ENCODE measurements at regions not wholly inside any gene's neighbourhood (a gene's known extent, or its start where the extent isn't known, plus 50 kb on each side); places are given as distances from the start of the nearest gene placed in this dataset.

DNA sequence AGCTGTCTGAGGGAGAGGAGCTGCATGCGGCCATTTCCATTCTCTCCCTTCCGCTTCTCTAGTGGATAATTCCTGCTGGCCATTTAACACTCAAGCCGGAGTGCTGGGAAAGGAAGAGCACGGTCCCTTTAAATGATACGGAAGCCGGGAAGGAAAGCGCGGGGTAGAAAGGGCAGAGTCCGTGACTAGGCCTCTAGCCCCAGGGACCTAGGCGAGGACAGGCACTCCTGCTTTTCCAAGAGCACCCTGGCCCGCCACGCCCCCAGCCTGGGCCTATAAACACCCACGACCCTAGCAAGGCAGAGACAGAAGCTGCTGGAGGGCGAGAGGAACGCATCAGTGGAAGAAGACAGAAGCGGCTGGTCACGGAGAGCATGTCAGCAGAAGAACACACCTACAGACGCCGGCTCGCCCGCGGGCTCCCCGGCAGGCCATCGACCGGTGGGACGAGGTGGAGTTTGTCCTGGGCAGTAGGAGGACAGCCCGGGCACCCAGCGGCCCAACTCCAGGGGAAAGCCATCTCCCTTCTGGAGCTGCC, 1206.6 kb upstream of the TMEM132C start:
- H3K36me3 ChIP-seq (ENCODE audit: control insufficient read depth in 1 of 2, insufficient read depth in 2 of 2, low read length in 2 of 2), result no peaks in the 10 kb centered on the region
- no peak overlapping the region for H3K4me3 ChIP-seq (ENCODE audit: low read depth in 1 of 2, low read length in 2 of 2)
- no peaks in the 10 kb centered on the region for H3K27me3 ChIP-seq (ENCODE audit: control insufficient read depth in 1 of 2, insufficient read depth in 2 of 2, low read length in 2 of 2)
- H3K9ac ChIP-seq (ENCODE audit: low read depth in 1 of 2, low read length in 2 of 2), result no peak overlapping the region
- peaks cover 0 to 5% of the 10 kb centered on the region in 2 donors for H3K9me3 ChIP-seq (ENCODE audit: control insufficient read depth in 1 of 2, low read length in 2 of 2)
- no peak overlapping the region for H3K27ac ChIP-seq (ENCODE audit: low read depth, low read length)
- no peaks in the 10 kb centered on the region for H3K4me1 ChIP-seq (ENCODE audit: control insufficient read depth in 1 of 2, insufficient read depth in 2 of 2, low read length in 2 of 2)

DNA sequence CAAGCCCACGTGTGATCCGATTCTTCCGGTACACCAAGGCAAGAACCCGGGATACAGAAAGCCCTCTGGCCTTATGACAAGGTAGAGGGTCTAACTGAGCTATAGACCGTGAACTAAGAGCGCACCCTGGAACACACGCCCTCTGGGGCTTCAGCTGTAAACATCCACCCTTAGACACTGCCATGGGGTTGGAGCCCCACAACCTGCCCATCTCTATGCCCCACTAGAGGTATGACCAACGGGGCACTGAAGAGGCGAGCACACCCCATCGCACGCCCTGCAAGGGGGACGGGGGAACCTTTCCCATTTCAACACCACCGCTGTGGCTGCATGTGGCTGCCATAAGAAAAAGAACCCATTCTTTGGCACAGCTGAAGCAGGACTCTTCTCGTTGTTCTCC, 1206.0 kb upstream of the TMEM132C start:
- Histone ChIP-seq H3K4me1 (ENCODE audit: control insufficient read depth in 1 of 2, insufficient read depth in 2 of 2, low read length in 2 of 2) (no peaks in the 10 kb centered on the region), H3K36me3 (ENCODE audit: control insufficient read depth in 1 of 2, insufficient read depth in 2 of 2, low read length in 2 of 2) (no peaks in the 10 kb centered on the region), H3K27me3 (ENCODE audit: control insufficient read depth in 1 of 2, insufficient read depth in 2 of 2, low read length in 2 of 2) (no peaks in the 10 kb centered on the region), H3K27ac (ENCODE audit: low read depth, low read length) (no peak overlapping the region), H3K9ac (ENCODE audit: low read depth in 1 of 2, low read length in 2 of 2) (no peak overlapping the region), H3K4me3 (ENCODE audit: low read depth in 1 of 2, low read length in 2 of 2) (no peak overlapping the region), H3K9me3 (ENCODE audit: control insufficient read depth in 1 of 2, low read length in 2 of 2) (peaks cover 0 to 5% of the 10 kb centered on the region in 2 donors)

DNA sequence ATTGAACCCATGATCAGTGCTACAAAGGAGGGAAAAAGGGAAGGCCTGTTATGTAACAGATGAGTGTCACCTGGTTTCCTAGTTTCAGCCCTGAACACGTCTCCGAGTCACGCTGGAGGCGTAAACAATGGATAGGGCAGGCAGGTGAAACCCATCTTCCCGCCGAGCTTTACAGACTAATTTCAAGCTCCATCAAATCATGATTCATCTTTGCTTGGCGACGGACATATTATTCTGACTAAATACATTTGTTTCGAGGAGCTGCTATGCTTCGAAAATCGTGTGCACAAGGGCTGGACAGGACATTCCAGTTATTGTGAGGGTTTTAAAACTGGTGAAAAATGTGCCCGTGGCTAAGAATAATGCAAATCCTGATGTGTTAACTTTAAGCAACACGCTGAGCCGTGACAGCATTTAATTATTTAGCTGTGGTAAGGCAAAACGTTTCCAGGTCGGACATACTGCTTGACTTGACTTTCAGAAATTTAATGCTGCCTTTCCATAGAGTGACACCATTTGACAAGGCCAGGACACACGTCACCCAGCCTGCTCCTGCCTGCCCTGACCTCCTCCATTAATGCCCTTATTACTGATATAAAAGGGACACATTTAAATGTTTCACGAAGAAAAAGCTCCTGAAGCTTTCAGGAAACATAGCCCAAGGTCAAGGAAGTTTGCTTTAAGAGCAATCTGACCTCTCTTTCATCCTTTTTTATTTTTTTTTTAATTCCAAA, 1203.5 kb upstream of the TMEM132C start:
- H3K27me3 ChIP-seq (ENCODE audit: control insufficient read depth in 1 of 2, insufficient read depth in 2 of 2, low read length in 2 of 2), result no peaks in the 10 kb centered on the region
- no peaks in the 10 kb centered on the region for H3K36me3 ChIP-seq (ENCODE audit: control insufficient read depth in 1 of 2, insufficient read depth in 2 of 2, low read length in 2 of 2)
- H3K9me3 ChIP-seq (ENCODE audit: control insufficient read depth in 1 of 2, low read length in 2 of 2), result no peaks in the 10 kb centered on the region
- H3K4me3 ChIP-seq (ENCODE audit: low read depth in 1 of 2, low read length in 2 of 2), result no peak overlapping the region
- no peak overlapping the region for H3K9ac ChIP-seq (ENCODE audit: low read depth in 1 of 2, low read length in 2 of 2)
- no peaks in the 10 kb centered on the region for H3K4me1 ChIP-seq (ENCODE audit: control insufficient read depth in 1 of 2, insufficient read depth in 2 of 2, low read length in 2 of 2)
- no peak overlapping the region for H3K27ac ChIP-seq (ENCODE audit: low read depth, low read length)

DNA sequence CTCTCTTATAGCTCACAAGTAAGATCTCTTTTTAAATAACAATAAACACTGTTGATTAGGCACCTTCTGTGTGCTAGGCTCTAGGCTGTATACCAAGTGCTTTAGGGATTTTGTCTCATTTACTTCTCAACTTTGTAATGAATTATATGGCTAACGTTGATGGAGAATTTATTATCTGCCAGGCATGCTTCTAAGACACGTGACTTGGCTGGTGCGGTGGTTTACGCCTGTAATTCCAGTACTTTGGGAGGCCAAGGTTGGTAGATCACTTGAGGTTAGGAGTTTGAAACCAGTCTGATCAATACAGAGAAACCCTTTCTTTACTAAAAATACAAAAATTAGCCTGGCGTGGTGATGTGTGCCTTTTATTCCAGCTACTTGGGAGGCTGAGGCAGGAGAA, 1202.8 kb upstream of the TMEM132C start:
- H3K36me3 ChIP-seq (ENCODE audit: control insufficient read depth in 1 of 2, insufficient read depth in 2 of 2, low read length in 2 of 2), result no peaks in the 10 kb centered on the region
- H3K27me3 ChIP-seq (ENCODE audit: control insufficient read depth in 1 of 2, insufficient read depth in 2 of 2, low read length in 2 of 2), result no peaks in the 10 kb centered on the region
- H3K4me3 ChIP-seq (ENCODE audit: low read depth in 1 of 2, low read length in 2 of 2), result no peak overlapping the region
- H3K9me3 ChIP-seq (ENCODE audit: control insufficient read depth in 1 of 2, low read length in 2 of 2), result no peaks in the 10 kb centered on the region
- H3K4me1 ChIP-seq (ENCODE audit: control insufficient read depth in 1 of 2, insufficient read depth in 2 of 2, low read length in 2 of 2), result no peaks in the 10 kb centered on the region
- no peak overlapping the region for H3K9ac ChIP-seq (ENCODE audit: low read depth in 1 of 2, low read length in 2 of 2)
- H3K27ac ChIP-seq (ENCODE audit: low read depth, low read length), result no peak overlapping the region

DNA sequence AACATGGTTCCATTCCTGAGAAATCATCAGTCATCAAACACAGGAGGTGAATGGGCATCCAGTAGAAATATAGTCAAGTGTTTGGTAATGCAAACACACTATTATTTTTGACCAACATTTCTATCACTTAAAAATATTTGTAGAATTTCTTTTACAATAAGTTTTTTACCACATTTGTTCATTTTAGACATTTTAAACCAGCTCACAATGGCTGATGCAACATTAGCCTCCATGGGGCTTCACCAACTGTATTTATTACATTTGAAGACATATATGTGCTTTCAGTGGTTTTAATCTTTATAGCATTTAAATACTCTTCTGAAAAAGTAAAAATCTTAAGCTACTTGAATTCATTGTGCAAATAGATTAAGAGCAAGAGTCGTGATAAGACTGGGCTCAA, 1201.4 kb upstream of the TMEM132C start:
- H3K27me3 ChIP-seq (ENCODE audit: control insufficient read depth in 1 of 2, insufficient read depth in 2 of 2, low read length in 2 of 2), result no peaks in the 10 kb centered on the region
- H3K4me1 ChIP-seq (ENCODE audit: control insufficient read depth in 1 of 2, insufficient read depth in 2 of 2, low read length in 2 of 2), result no peaks in the 10 kb centered on the region
- no peak overlapping the region for H3K27ac ChIP-seq (ENCODE audit: low read depth, low read length)
- no peaks in the 10 kb centered on the region for H3K36me3 ChIP-seq (ENCODE audit: control insufficient read depth in 1 of 2, insufficient read depth in 2 of 2, low read length in 2 of 2)
- H3K4me3 ChIP-seq (ENCODE audit: low read depth in 1 of 2, low read length in 2 of 2), result no peak overlapping the region
- no peaks in the 10 kb centered on the region for H3K9me3 ChIP-seq (ENCODE audit: control insufficient read depth in 1 of 2, low read length in 2 of 2)
- no peak overlapping the region for H3K9ac ChIP-seq (ENCODE audit: low read depth in 1 of 2, low read length in 2 of 2)

DNA sequence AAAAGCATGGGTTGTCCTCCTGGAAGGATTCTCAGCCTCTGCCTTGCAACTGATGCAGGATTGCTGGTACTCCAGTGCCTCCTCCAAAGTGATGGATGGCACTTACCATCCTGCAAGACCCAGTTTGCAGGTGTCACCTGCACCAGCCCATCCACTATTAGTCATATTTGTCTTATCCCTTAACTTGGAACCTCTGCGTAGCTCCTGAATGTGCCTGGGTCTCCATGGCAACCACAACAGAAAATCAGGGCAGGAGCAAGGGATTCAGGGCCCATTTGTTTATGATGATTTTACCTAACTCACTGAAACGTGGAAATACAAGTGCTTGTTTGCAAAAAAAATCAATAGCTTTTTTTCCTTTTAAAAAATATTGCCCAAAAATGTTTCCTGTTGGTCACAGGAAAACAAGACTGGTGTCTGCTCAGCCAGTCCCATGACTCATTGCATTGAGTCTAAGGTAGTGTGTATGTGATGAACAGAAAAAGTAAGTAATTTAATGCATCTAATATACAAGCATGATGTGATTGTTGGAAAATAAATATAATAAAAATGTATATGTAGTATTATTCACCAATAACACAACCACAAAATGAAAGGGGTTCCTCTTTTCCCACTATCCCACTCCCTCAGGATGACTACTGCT, 1196.3 kb upstream of the TMEM132C start:
- no peak overlapping the region for H3K4me3 ChIP-seq (ENCODE audit: low read depth in 1 of 2, low read length in 2 of 2)
- no peaks in the 10 kb centered on the region for H3K36me3 ChIP-seq (ENCODE audit: control insufficient read depth in 1 of 2, insufficient read depth in 2 of 2, low read length in 2 of 2)
- no peak overlapping the region for H3K9ac ChIP-seq (ENCODE audit: low read depth in 1 of 2, low read length in 2 of 2)
- no peaks in the 10 kb centered on the region for H3K27me3 ChIP-seq (ENCODE audit: control insufficient read depth in 1 of 2, insufficient read depth in 2 of 2, low read length in 2 of 2)
- H3K27ac ChIP-seq (ENCODE audit: low read depth, low read length), result no peak overlapping the region
- no peaks in the 10 kb centered on the region for H3K4me1 ChIP-seq (ENCODE audit: control insufficient read depth in 1 of 2, insufficient read depth in 2 of 2, low read length in 2 of 2)
- H3K9me3 ChIP-seq (ENCODE audit: control insufficient read depth in 1 of 2, low read length in 2 of 2), result no peaks in the 10 kb centered on the region

DNA sequence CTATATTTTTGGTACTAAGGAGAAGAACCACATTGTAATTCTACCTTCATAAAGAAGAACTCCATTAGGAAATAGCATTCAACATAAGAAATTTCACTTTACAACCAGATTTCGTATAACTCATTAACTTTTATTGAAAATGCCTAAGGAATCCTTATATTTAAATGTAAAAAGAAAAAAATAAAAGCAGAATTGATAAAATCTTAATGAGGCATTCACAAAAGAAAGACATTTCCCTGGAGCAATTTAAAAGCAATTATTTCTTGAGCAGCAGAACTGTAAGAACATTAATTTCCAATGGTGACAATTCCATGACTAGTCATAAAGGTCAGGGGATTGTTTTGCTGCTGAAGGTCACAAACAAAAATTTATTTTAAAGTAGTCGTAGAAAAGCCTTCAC, 1192.8 kb upstream of the TMEM132C start:
- H3K9ac ChIP-seq (ENCODE audit: low read depth in 1 of 2, low read length in 2 of 2), result no peak overlapping the region
- no peaks in the 10 kb centered on the region for H3K4me1 ChIP-seq (ENCODE audit: control insufficient read depth in 1 of 2, insufficient read depth in 2 of 2, low read length in 2 of 2)
- no peaks in the 10 kb centered on the region for H3K9me3 ChIP-seq (ENCODE audit: control insufficient read depth in 1 of 2, low read length in 2 of 2)
- no peaks in the 10 kb centered on the region for H3K27me3 ChIP-seq (ENCODE audit: control insufficient read depth in 1 of 2, insufficient read depth in 2 of 2, low read length in 2 of 2)
- H3K36me3 ChIP-seq (ENCODE audit: control insufficient read depth in 1 of 2, insufficient read depth in 2 of 2, low read length in 2 of 2), result no peaks in the 10 kb centered on the region
- H3K4me3 ChIP-seq (ENCODE audit: low read depth in 1 of 2, low read length in 2 of 2), result no peak overlapping the region
- no peak overlapping the region for H3K27ac ChIP-seq (ENCODE audit: low read depth, low read length)

DNA sequence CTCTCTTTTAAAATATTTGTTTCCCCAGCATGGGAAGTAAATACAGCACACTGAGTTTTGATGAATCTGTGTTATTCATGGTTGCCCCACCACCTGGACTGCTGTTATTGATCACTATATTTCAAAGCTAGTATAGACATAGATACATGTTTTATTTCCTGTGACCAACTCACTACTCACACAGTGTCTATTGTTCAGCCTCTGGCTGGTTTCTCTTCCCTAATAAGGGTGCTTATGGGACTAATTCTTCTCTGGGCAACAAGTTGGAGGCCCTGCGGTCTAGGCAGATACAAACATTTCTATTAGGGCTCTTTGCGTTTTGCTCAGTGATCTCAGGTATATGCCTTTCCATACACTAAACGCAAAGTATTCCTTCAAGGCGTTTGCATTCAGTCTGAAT, 1191.0 kb upstream of the TMEM132C start:
- H3K36me3 ChIP-seq (ENCODE audit: control insufficient read depth in 1 of 2, insufficient read depth in 2 of 2, low read length in 2 of 2), result no peaks in the 10 kb centered on the region
- H3K27ac ChIP-seq (ENCODE audit: low read depth, low read length), result no peak overlapping the region
- H3K4me3 ChIP-seq (ENCODE audit: low read depth in 1 of 2, low read length in 2 of 2), result no peak overlapping the region
- no peaks in the 10 kb centered on the region for H3K9me3 ChIP-seq (ENCODE audit: control insufficient read depth in 1 of 2, low read length in 2 of 2)
- H3K27me3 ChIP-seq (ENCODE audit: control insufficient read depth in 1 of 2, insufficient read depth in 2 of 2, low read length in 2 of 2), result no peaks in the 10 kb centered on the region
- H3K9ac ChIP-seq (ENCODE audit: low read depth in 1 of 2, low read length in 2 of 2), result no peak overlapping the region
- no peaks in the 10 kb centered on the region for H3K4me1 ChIP-seq (ENCODE audit: control insufficient read depth in 1 of 2, insufficient read depth in 2 of 2, low read length in 2 of 2)

DNA sequence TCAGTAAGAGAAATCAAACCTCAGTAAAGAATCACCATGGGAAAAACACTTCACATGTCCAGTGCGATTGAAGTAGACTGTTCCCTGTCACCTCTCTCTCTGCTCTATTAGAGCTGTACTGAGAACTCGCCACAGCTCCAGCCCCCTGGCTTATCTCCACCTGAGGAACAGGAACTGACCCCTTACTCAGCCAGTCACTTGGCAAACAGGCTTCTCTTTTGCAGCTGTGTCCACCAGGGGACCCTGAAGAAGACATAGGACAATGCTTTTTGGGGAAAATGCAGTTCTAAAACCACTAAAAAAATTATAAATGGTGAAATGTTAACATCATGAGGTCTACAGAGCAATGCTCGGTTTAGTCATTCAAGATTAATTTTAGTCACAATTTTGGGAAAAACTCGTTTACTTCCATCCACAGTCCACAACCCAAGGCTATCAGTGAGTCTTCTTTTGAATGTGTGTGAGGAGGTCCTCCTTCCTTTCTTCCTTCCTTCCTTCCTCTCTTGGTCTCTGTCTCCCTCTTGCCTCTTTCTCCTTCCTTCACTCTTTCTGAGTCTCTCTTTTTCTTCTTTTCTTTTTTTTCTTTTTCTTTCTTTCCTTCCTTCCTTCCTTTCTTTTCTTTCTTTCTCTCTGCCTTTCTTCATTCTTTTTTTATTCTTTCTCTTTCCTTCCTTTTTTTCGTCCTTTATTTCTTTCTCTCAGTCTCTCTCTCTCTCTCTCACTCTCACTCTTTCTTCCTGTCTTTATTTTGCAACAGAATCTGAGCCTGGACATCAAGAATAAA, 1189.5 kb upstream of the TMEM132C start:
- no peaks in the 10 kb centered on the region for H3K4me1 ChIP-seq (ENCODE audit: control insufficient read depth in 1 of 2, insufficient read depth in 2 of 2, low read length in 2 of 2)
- no peaks in the 10 kb centered on the region for H3K27me3 ChIP-seq (ENCODE audit: control insufficient read depth in 1 of 2, insufficient read depth in 2 of 2, low read length in 2 of 2)
- no peaks in the 10 kb centered on the region for H3K36me3 ChIP-seq (ENCODE audit: control insufficient read depth in 1 of 2, insufficient read depth in 2 of 2, low read length in 2 of 2)
- H3K9me3 ChIP-seq (ENCODE audit: control insufficient read depth in 1 of 2, low read length in 2 of 2), result no peaks in the 10 kb centered on the region
- no peak overlapping the region for H3K27ac ChIP-seq (ENCODE audit: low read depth, low read length)
- H3K4me3 ChIP-seq (ENCODE audit: low read depth in 1 of 2, low read length in 2 of 2), result no peak overlapping the region
- H3K9ac ChIP-seq (ENCODE audit: low read depth in 1 of 2, low read length in 2 of 2), result no peak overlapping the region
